ENCODE measurements at regions not wholly inside any gene's neighbourhood (a gene's known extent, or its start where the extent isn't known, plus 50 kb on each side); places are given as distances from the start of the nearest gene placed in this dataset.

DNA sequence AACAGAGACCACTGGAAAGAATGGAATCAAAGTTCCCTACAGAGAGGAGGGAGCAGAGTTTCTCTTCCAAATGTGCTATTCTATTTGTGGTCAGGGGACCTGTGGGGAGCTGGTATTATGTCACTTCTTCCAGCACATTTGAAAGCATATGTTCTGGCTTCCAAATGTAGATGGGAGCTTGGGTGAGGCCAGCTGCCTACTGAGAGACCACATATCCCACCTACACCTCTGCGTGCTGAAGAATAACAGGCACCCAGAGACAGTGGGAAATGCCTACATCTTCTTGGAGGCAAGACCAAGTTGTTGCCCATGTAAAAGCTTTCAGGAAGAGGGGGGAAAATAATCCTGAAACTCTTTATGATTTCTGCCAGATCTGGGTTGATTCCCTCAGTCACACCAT, 286.8 kb upstream of the UMPS start:
- intact Hi-C loops (cut with DNase I), result no loop called here
- no peaks in the 10 kb centered on the region for H3K9me3 ChIP-seq
- no peaks in the 10 kb centered on the region for H3K27me3 ChIP-seq
- DNase-seq, result no peak
- H3K27ac ChIP-seq, result no peak overlapping the region
- H3K4me3 ChIP-seq (replicated peaks in 1 of 3), result no peak overlapping the region
- WGBS, 2 donors, result 100% methylated on average over 1 of the region's 1 CpG
- no peak for TF ChIP-seq POLR2A (IDR thresholded peaks at IDR 0.05)
- TF ChIP-seq CTCF (IDR thresholded peaks at IDR 0.05), result no peak
- H3K4me1 ChIP-seq, result no peaks in the 10 kb centered on the region
- H3K36me3 ChIP-seq, result peaks cover 0 to 7% of the 10 kb centered on the region in 2 donors

DNA sequence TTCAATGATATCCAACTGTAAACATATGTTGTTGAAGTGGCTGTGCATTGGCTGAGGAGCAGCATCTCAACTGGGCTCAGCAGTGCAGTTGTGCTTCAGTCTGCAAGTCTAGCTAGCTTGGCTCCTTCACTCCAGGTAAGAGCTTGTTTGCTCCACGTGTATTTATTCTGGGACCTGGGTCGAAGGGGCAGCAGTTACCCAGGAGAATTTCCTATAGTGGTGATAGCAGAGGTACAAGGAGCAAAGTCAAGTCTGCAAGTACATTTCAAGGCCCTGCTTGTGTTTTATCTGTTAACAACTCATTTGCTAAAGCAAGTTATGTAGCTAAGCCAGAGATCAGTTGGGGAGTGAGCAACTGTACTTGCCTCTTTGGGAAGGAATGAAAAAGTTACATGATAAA, 286.2 kb upstream of the UMPS start:
- intact Hi-C loops (cut with DNase I), result no loop called here
- WGBS, 2 donors, result 71 to 84% methylated on average over 2 of the region's 2 CpGs
- TF ChIP-seq POLR2A (IDR thresholded peaks at IDR 0.05) (no peak), CTCF (IDR thresholded peaks at IDR 0.05) (no peak)
- Histone ChIP-seq H3K4me3 (replicated peaks in 1 of 3) (no peak overlapping the region), H3K27ac (no peak overlapping the region), H3K36me3 (peaks cover 0 to 7% of the 10 kb centered on the region in 2 donors), H3K4me1 (no peaks in the 10 kb centered on the region), H3K9me3 (no peaks in the 10 kb centered on the region), H3K27me3 (no peaks in the 10 kb centered on the region)
- DNase-seq, result no peak

GRCh38 chr3:124444896-124445295, 285.4 kb upstream of the UMPS start:
- intact Hi-C loops (cut with DNase I), result no loop called here
- Histone ChIP-seq H3K9me3 (no peaks in the 10 kb centered on the region), H3K4me1 (no peaks in the 10 kb centered on the region), H3K4me3 (replicated peaks in 1 of 3) (no peak overlapping the region), H3K27me3 (no peaks in the 10 kb centered on the region), H3K27ac (no peak overlapping the region), H3K36me3 (peaks cover 0 to 7% of the 10 kb centered on the region in 2 donors)
- TF ChIP-seq CTCF (IDR thresholded peaks at IDR 0.05) (no peak), POLR2A (IDR thresholded peaks at IDR 0.05) (no peak)
- 91 to 96% methylated on average over 3 of the region's 3 CpGs for WGBS, 2 donors
- DNase-seq, result no peak

- no peak overlapping the region for H3K27ac ChIP-seq
- H3K36me3 ChIP-seq, result peaks cover 0 to 7% of the 10 kb centered on the region in 2 donors
- no peak overlapping the region for H3K4me3 ChIP-seq (replicated peaks in 1 of 3)
- no peaks in the 10 kb centered on the region for H3K9me3 ChIP-seq
- TF ChIP-seq CTCF (IDR thresholded peaks at IDR 0.05), result no peak
- TF ChIP-seq POLR2A (IDR thresholded peaks at IDR 0.05), result no peak
- DNase-seq, result no peak
- no peaks in the 10 kb centered on the region for H3K27me3 ChIP-seq
- intact Hi-C loops (cut with DNase I), result no loop called here
- H3K4me1 ChIP-seq, result no peaks in the 10 kb centered on the region
- 77 to 93% methylated on average over 2 of the region's 2 CpGs for WGBS, 2 donors
These were observed 282.4 kb upstream of the UMPS start for GRCh38 chr3:124447845-124448244.

- no peaks in the 10 kb centered on the region for H3K9me3 ChIP-seq
- no peak overlapping the region for H3K27ac ChIP-seq
- TF ChIP-seq CTCF (IDR thresholded peaks at IDR 0.05) (no peak), POLR2A (IDR thresholded peaks at IDR 0.05) (no peak)
- no peak overlapping the region for H3K4me3 ChIP-seq (replicated peaks in 1 of 3)
- no peaks in the 10 kb centered on the region for H3K4me1 ChIP-seq
- no peak for DNase-seq
- peaks cover 0 to 7% of the 10 kb centered on the region in 2 donors for H3K36me3 ChIP-seq
- intact Hi-C loops (cut with DNase I), result no loop called here
- H3K27me3 ChIP-seq, result no peaks in the 10 kb centered on the region
These were observed 281.3 kb upstream of the UMPS start for GRCh38 chr3:124448954-124449353.

All from thyroid gland (tissue), 4 donors.